ENCODE measurements at regions not wholly inside any gene's neighbourhood (a gene's known extent, or its start where the extent isn't known, plus 50 kb on each side); places are given as distances from the start of the nearest gene placed in this dataset.

DNA sequence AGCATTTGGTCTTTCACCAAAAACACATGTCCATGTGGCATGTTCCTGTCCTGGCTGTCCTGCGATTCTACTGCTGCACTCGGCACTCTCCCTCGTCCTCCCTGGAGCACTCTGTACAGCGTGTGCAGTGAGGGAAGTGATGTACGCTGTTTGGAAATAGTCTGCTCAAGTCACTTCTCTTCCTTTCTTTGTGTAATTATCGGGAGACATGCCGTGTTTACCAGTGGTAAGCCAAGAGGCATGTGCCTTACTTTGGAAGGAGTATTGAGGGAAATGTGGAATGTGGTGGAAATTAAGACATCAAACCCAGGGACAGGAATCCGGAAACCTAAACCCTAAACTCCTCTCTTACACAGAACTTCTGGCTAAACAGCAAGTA lies 268.5 kb upstream of the FOXQ1 start:
- Histone ChIP-seq H3K36me3 (no peaks in the 10 kb centered on the region), H3K4me3 (no peak overlapping the region), H2AFZ (replicated peaks) (no peak overlapping the region), H3K27me3 (no peaks in the 10 kb centered on the region), H3K9ac (no peak overlapping the region), H3K79me2 (ENCODE audit: low read depth) (no peaks in the 10 kb centered on the region), H3K9me3 (ENCODE audit: low read depth) (no peaks in the 10 kb centered on the region), H3K4me1 (no peaks in the 10 kb centered on the region), H3K27ac (no peak overlapping the region), H4K20me1 (ENCODE audit: low read depth) (no peaks in the 10 kb centered on the region), H3F3A (ENCODE audit: low read depth) (no peaks in the 10 kb centered on the region), H3K4me2 (no peak overlapping the region)
- no peak for TF ChIP-seq CTCF (IDR thresholded peaks at IDR 0.05)
- TF ChIP-seq EZH2 (IDR thresholded peaks at IDR 0.05), result no peak
- Mint-ChIP-seq H3K4me3 (no peak overlapping the region), H3K4me1 (peaks cover 23% of the 10 kb centered on the region), H3K27ac (no peak overlapping the region), H3K27me3 (ENCODE audit: insufficient read depth, low read depth) (peaks cover 5% of the 10 kb centered on the region), H3K36me3 (peaks cover 3% of the 10 kb centered on the region), H3K9me3 (peaks cover 13% of the 10 kb centered on the region)
- no peak for DNase-seq (ENCODE audit: low spot score)

GRCh38 chr6:1042583-1043457 lies 269.1 kb upstream of the FOXQ1 start:
- no peaks in the 10 kb centered on the region for H3K79me2 ChIP-seq (ENCODE audit: low read depth)
- H3K27me3 Mint-ChIP-seq (ENCODE audit: insufficient read depth, low read depth), result peaks cover 5% of the 10 kb centered on the region
- H3K27ac Mint-ChIP-seq, result no peak overlapping the region
- no peak overlapping the region for H3K9ac ChIP-seq
- H3K9me3 ChIP-seq (ENCODE audit: low read depth), result no peaks in the 10 kb centered on the region
- no peaks in the 10 kb centered on the region for H3K36me3 ChIP-seq
- no peak overlapping the region for H2AFZ ChIP-seq (replicated peaks)
- TF ChIP-seq EZH2phosphoT487 (IDR thresholded peaks at IDR 0.05), result no peak
- no peak for TF ChIP-seq CTCF (IDR thresholded peaks at IDR 0.05)
- TF ChIP-seq EZH2 (IDR thresholded peaks at IDR 0.05), result no peak
- no peak for DNase-seq (ENCODE audit: low spot score)
- peaks cover 21% of the 10 kb centered on the region for H3K4me1 Mint-ChIP-seq
- no peaks in the 10 kb centered on the region for H4K20me1 ChIP-seq (ENCODE audit: low read depth)
- H3K4me2 ChIP-seq, result no peak overlapping the region
- no peaks in the 10 kb centered on the region for H3F3A ChIP-seq (ENCODE audit: low read depth)
- H3K4me3 Mint-ChIP-seq, result no peak overlapping the region
- no peaks in the 10 kb centered on the region for H3K4me1 ChIP-seq
- H3K36me3 Mint-ChIP-seq, result peaks cover 3% of the 10 kb centered on the region
- H3K27me3 ChIP-seq, result no peaks in the 10 kb centered on the region
- no peak overlapping the region for H3K27ac ChIP-seq
- peaks cover 9% of the 10 kb centered on the region for H3K9me3 Mint-ChIP-seq
- H3K4me3 ChIP-seq, result no peak overlapping the region

DNA sequence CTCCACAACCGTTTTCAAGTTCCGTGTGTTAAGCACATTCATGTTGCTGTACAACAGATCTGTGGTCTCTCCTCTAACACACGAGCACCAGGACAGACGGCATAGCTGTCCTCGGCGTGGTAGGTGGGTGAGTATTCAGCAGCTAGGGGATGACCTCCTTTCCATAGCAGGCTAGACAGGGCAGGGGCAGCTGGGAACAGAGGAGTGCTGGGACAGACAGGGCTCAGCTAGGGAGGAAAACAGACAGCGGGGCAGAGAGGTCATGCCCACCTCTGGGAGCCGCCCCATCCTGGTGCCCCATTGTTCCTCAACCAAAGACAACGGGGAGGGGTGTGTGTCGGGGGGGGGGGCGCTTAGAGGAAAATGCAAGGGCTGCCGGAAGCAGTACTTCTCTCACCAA lies 271.5 kb upstream of the FOXQ1 start:
- Histone ChIP-seq H3K27me3 (no peaks in the 10 kb centered on the region), H3K4me2 (no peak overlapping the region), H3K4me3 (no peak overlapping the region), H3K27ac (no peak overlapping the region), H3K4me1 (no peaks in the 10 kb centered on the region), H3K9ac (no peak overlapping the region), H2AFZ (replicated peaks) (no peak overlapping the region), H3K79me2 (ENCODE audit: low read depth) (no peaks in the 10 kb centered on the region), H4K20me1 (ENCODE audit: low read depth) (no peaks in the 10 kb centered on the region), H3K36me3 (no peaks in the 10 kb centered on the region), H3K9me3 (ENCODE audit: low read depth) (no peaks in the 10 kb centered on the region), H3F3A (ENCODE audit: low read depth) (no peaks in the 10 kb centered on the region)
- Mint-ChIP-seq H3K36me3 (peaks cover 3% of the 10 kb centered on the region), H3K27ac (no peak overlapping the region), H3K27me3 (ENCODE audit: insufficient read depth, low read depth) (peaks cover 5% of the 10 kb centered on the region), H3K9me3 (peaks cover 5% of the 10 kb centered on the region), H3K4me3 (no peak overlapping the region), H3K4me1 (peaks cover 13% of the 10 kb centered on the region)
- DNase-seq (ENCODE audit: low spot score), result no peak
- TF ChIP-seq CTCF (IDR thresholded peaks at IDR 0.05) (no peak), EZH2phosphoT487 (IDR thresholded peaks at IDR 0.05) (no peak), EZH2 (IDR thresholded peaks at IDR 0.05) (no peak)
